K562 (cell line): ENCODE measurements at regions not wholly inside any gene's neighbourhood (a gene's known extent, or its start where the extent isn't known, plus 50 kb on each side); places are given as distances from the start of the nearest gene placed in this dataset.

Experiments used
- ATAC-seq: fragments of 200-7000 bp; cut with Tn5 transposase; 3 replicates; pipeline ENCODE4 v1.9.1; 2020; ENCODE audit warnings: moderate library complexity
- BruUV-seq: library from RNA; stranded (reverse); fragments of 400-500 nt; replicated peaks from 2 replicates; lab custom pipeline; 2021; lab: Mats Ljungman, UMichigan
- CTCF ChIA-PET: fragments of 300-600 bp; formaldehyde crosslinking; extraction: SDS; loops from one replicate; lab custom pipeline; 2021; ENCODE audit warnings: low intra/inter-chr PET ratio; lab: Yijun Ruan, JAX
- POLR2A ChIA-PET: fragments of 300-600, 350-650 bp; sonication (Branson Sonifier 250); formaldehyde crosslinking; extraction: SDS; loops from one replicate; lab custom pipeline; 2021; ENCODE audit warnings: antibody characterized with exemption, inconsistent platforms; lab: Yijun Ruan, JAX
- DNase-seq, 4 experiments: peaks; one replicate each; pipeline versions ENCODE4 v3.0.0 to v3.0.0-alpha.2; 2011 to 2018; ENCODE audit warnings: low spot score in 3 of 4, mixed read lengths in 3 of 4; ENCODE audit errors: extremely low read depth in 1 of 4
- FAIRE-seq: peaks from 2 replicates; lab custom pipeline; 2011; peaks lifted over from hg19 to GRCh38; lab: Jason Lieb, UNC
- H2AFZ ChIP-seq: 2 replicates; pipeline ENCODE4 v1.6.0; 2011; ENCODE audit warnings: low read depth, low read length, control low read depth, inconsistent platforms
- H3K27ac ChIP-seq: fragments of 200-600 bp; 3 replicates; pipeline ENCODE4 v1.8.0; 2011; ENCODE audit warnings: low read depth, mild to moderate bottlenecking, control low read depth, inconsistent platforms, low read length, moderate library complexity, mixed read lengths; ENCODE audit errors: extremely low read depth
- H3K27me3 ChIP-seq, 2 experiments: fragments of 300-600 bp in 1 of 2; 2 replicates in 1 of 2; 3 replicates in 1 of 2; pipeline versions ENCODE4 v1.6.0 to v1.8.0; 2011; ENCODE audit warnings: inconsistent platforms in 2 of 2, low read length in 2 of 2, mild to moderate bottlenecking in 1 of 2, mixed read lengths in 1 of 2, moderate library complexity in 1 of 2; ENCODE audit not compliant: control insufficient read depth in 2 of 2, insufficient read depth in 2 of 2
- H3K36me3 ChIP-seq: fragments of 300-600 bp; 3 replicates; pipeline ENCODE4 v1.8.0; 2011; ENCODE audit warnings: mild to moderate bottlenecking, low read length, inconsistent platforms; ENCODE audit not compliant: control insufficient read depth, insufficient read depth
- H3K4me1 ChIP-seq, 2 experiments: fragments of 200-600 bp in 1 of 2; replicated peaks in 1 of 2; 2 replicates in 1 of 2; 3 replicates in 1 of 2; pipeline versions ENCODE4 v1.5.1 to v1.8.0; 2011; ENCODE audit warnings: inconsistent platforms in 2 of 2, low read length in 2 of 2, mild to moderate bottlenecking in 1 of 2, mixed read lengths in 1 of 2, moderate library complexity in 1 of 2; ENCODE audit not compliant: control insufficient read depth in 2 of 2, insufficient read depth in 2 of 2
- H3K4me2 ChIP-seq: 2 replicates; pipeline ENCODE4 v1.6.1; 2011; ENCODE audit warnings: low read length, control low read depth, inconsistent platforms, mixed read lengths; ENCODE audit not compliant: insufficient read depth
- H3K4me3 ChIP-seq: fragments of 200-600 bp; sonication (generic), shearing (Covaris generic); 2 replicates; pipeline ENCODE4 v1.5.1; 2016; ENCODE audit warnings: control low read depth, inconsistent platforms
- H3K79me2 ChIP-seq: fragments of 200-600 bp; 3 replicates; pipeline ENCODE4 v1.8.0; 2011; ENCODE audit warnings: low read length, inconsistent platforms; ENCODE audit not compliant: control insufficient read depth, insufficient read depth
- H3K9ac ChIP-seq, 2 experiments: 2 replicates each; pipeline versions ENCODE4 v1.6.0 to v1.6.1; 2011; ENCODE audit warnings: low read depth in 2 of 2, low read length in 2 of 2, control low read depth in 1 of 2, inconsistent platforms in 1 of 2, mild to moderate bottlenecking in 1 of 2, mixed read lengths in 1 of 2; ENCODE audit not compliant: insufficient read depth in 1 of 2
- H3K9me1 ChIP-seq: one replicate; pipeline ENCODE4 v1.6.0; 2011; ENCODE audit warnings: inconsistent platforms, mild to moderate bottlenecking, low read length, moderate library complexity; ENCODE audit not compliant: control insufficient read depth, insufficient read depth
- H3K9me3 ChIP-seq: replicated peaks from 2 replicates; pipeline ENCODE4 v1.5.1; 2011; ENCODE audit warnings: low read depth, low read length, inconsistent platforms; ENCODE audit not compliant: control insufficient read depth, insufficient read depth
- H4K20me1 ChIP-seq: replicated peaks from 2 replicates; pipeline ENCODE4 v1.6.1; 2011; ENCODE audit warnings: low read length, inconsistent platforms, mixed read lengths; ENCODE audit not compliant: control insufficient read depth, insufficient read depth
- BRF1 ChIP-seq: IDR thresholded peaks from 3 replicates; pipeline ENCODE4 v1.6.1; 2011; ENCODE audit warnings: borderline replicate concordance, mild to moderate bottlenecking; ENCODE audit not compliant: insufficient read length; ENCODE audit errors: extremely low read depth
- CGGBP1 ChIP-seq: fragments of 250-450 bp; sonication (Bioruptor Pico); IDR thresholded peaks from 2 replicates; pipeline ENCODE4 v1.9.0; 2021; ENCODE audit warnings: mild to moderate bottlenecking
- NEUROD1 ChIP-seq: fragments of 150-350 bp; IDR thresholded peaks from 2 replicates; pipeline ENCODE4 v1.6.1; 2014; ENCODE audit warnings: borderline replicate concordance, low read length, low read depth; ENCODE audit not compliant: partially characterized antibody
- POLR2AphosphoS2 ChIP-seq: IDR thresholded peaks from 2 replicates; pipeline ENCODE4 v1.6.1; 2012; ENCODE audit warnings: low read length, improper control_type of control experiment
- RBM22 ChIP-seq: fragments of 200-400 bp; formaldehyde crosslinking; IDR thresholded peaks from 2 replicates; pipeline ENCODE4 v1.6.1; 2018; ENCODE audit warnings: low read length, low read depth; ENCODE audit not compliant: poor library complexity, severe bottlenecking
- SAP30 ChIP-seq: fragments of 200-600 bp; sonication (generic); IDR thresholded peaks from 2 replicates; pipeline ENCODE4 v1.6.1; 2012; ENCODE audit warnings: borderline replicate concordance, low read depth, mild to moderate bottlenecking, moderate library complexity, low read length, control low read depth, inconsistent platforms; ENCODE audit not compliant: insufficient read depth, poor library complexity, severe bottlenecking
- SMAD4 ChIP-seq: fragments of 250-450 bp; sonication (Bioruptor Pico); conservative IDR thresholded peaks from 2 replicates; pipeline ENCODE4 v1.8.0; 2021; ENCODE audit warnings: inconsistent platforms, mild to moderate bottlenecking, moderate library complexity
- TCF3 ChIP-seq: sonication (generic); formaldehyde crosslinking; IDR thresholded peaks from 2 replicates; pipeline ENCODE4 v1.4.0; 2020; ENCODE audit warnings: mild to moderate bottlenecking, missing genetic modification reagents
- ZBTB9 ChIP-seq: fragments of 450-650 bp; formaldehyde crosslinking; IDR thresholded peaks from 2 replicates; pipeline ENCODE4 v1.4.0; 2020; ENCODE audit warnings: mild to moderate bottlenecking, moderate library complexity
- ZNF174 ChIP-seq: fragments of 250-450 bp; sonication (Bioruptor Pico); IDR thresholded peaks from 2 replicates; pipeline ENCODE4 v1.4.0; 2020; ENCODE audit warnings: mild to moderate bottlenecking
- ZNF277 ChIP-seq: fragments of 250-450 bp; sonication (Bioruptor Pico); IDR thresholded peaks from 2 replicates; pipeline ENCODE4 v1.8.0; 2022; ENCODE audit warnings: inconsistent platforms, mild to moderate bottlenecking, moderate library complexity, borderline replicate concordance
- ZNF609 ChIP-seq: sonication (generic); formaldehyde crosslinking; IDR thresholded peaks from 2 replicates; pipeline ENCODE4 v1.8.1; 2023; ENCODE audit warnings: missing genetic modification reagents, mild to moderate bottlenecking, borderline replicate concordance
- ZNF644 ChIP-seq: fragments of 200-800 bp; sonication (Bioruptor generic); IDR thresholded peaks from 2 replicates; pipeline ENCODE4 v1.6.1; 2016; ENCODE audit warnings: low read depth, missing genetic modification characterization, missing compliant biosample characterization
- ZNF780A ChIP-seq: fragments of 250-450 bp; sonication (Bioruptor Pico); IDR thresholded peaks from 2 replicates; pipeline ENCODE4 v1.5.0; 2021; ENCODE audit warnings: mild to moderate bottlenecking
- ZZZ3 ChIP-seq: fragments of 450-650 bp; IDR thresholded peaks from 2 replicates; pipeline ENCODE4 v1.6.1; 2016; ENCODE audit warnings: antibody characterized with exemption, mild to moderate bottlenecking, moderate library complexity
- WGBS: fragments of 100-300 bp; shearing (Covaris generic); methylation state at CpG from one replicate; pipeline ENCODE4 v1.1.6; 2016; ENCODE audit warnings: low coverage, mixed read lengths; ENCODE audit not compliant: insufficient coverage; ENCODE audit errors: missing lambda C conversion rate; 5-methylcytosine and 5-hydroxymethylcytosine counted together
- in situ Hi-C: fragments of 300-500 bp; cut with MboI; formaldehyde crosslinking; loops from 4 replicates; pipeline ENCODE4 v1.15.0; 2018; ENCODE audit warnings: inconsistent platforms, mixed read lengths
- intact Hi-C: fragments of 100-400 bp; cut with micrococcal nuclease; formaldehyde crosslinking; loops from 2 replicates; pipeline ENCODE4 v1.14.2; 2022

- Histone ChIP-seq H4K20me1 (no peaks in the 10 kb centered on the region), H3K9me1 (no peaks in the 10 kb centered on the region), H3K4me2 (no peak overlapping the region), H3K4me3 (no peak overlapping the region), H3K79me2 (no peaks in the 10 kb centered on the region), H3K4me1 (peaks cover 0 to 4% of the 10 kb centered on the region in 2 experiments; a peak in 2 of 5 replicates), H3K27me3 (no peaks in the 10 kb centered on the region), H3K9ac (no peak overlapping the region), H2AFZ (0 out of 2 replicates have a peak overlapping the region, but pooled peaks have one; percentile 24), H3K27ac (no peak overlapping the region), H3K36me3 (no peaks in the 10 kb centered on the region), H3K9me3 (no peaks in the 10 kb centered on the region)
- DNase-seq (no peak), ATAC-seq (no peak), FAIRE-seq (no peak)
- WGBS = 20% methylated on average over 7 of the region's 7 CpGs
- intact Hi-C loops = no loop called here
- in situ Hi-C loops = no loop called here
- ChIA-PET POLR2A (no interaction called here), CTCF (interaction anchor here (0.7 to 1.0 kb wide), 2 partner anchors 62 to 290 kb away, joined by 3 to 4 read pairs; no protein-coding TSS in a partner anchor)
- TF ChIP-seq ZNF277 (CRISPR knock-in tag) (no peak), ZZZ3 (no peak), TCF3 (no peak), POLR2AphosphoS2 (no peak), ZNF780A (CRISPR knock-in tag) (no peak), RBM22 (no peak), CGGBP1 (CRISPR knock-in tag) (no peak), NEUROD1 (no peak), ZNF609 (CRISPR knock-in tag) (no peak), SAP30 (no peak), BRF1 (no peak), ZNF644 (tag) (no peak), ZBTB9 (CRISPR knock-in tag) (no peak), SMAD4 (no peak), ZNF174 (CRISPR knock-in tag) (no peak)
- BruUV-seq = no TSS peak
Observed at GRCh38 chrX:69096963-69097362, 68.3 kb downstream of the PJA1 start.
